DOHH2 (cell line): ENCODE measurements at regions not wholly inside any gene's neighbourhood (a gene's known extent, or its start where the extent isn't known, plus 50 kb on each side); places are given as distances from the start of the nearest gene placed in this dataset.

Experiments used
- CTCF ChIP-seq: fragments of 200-600 bp; sonication (generic); IDR thresholded peaks from one replicate; pipeline ENCODE4 v1.5.1; 2014; ENCODE audit warnings: antibody characterized with exemption, mild to moderate bottlenecking, low read depth, low read length; ENCODE audit not compliant: poor library complexity, severe bottlenecking
- EZH2phosphoT487 ChIP-seq: fragments of 200-600 bp; sonication (generic); IDR thresholded peaks from 2 replicates; pipeline ENCODE4 v1.6.1; 2017; ENCODE audit warnings: borderline replicate concordance, mild to moderate bottlenecking, antibody characterized with exemption, low read length, moderate library complexity, mixed read lengths

DNA sequence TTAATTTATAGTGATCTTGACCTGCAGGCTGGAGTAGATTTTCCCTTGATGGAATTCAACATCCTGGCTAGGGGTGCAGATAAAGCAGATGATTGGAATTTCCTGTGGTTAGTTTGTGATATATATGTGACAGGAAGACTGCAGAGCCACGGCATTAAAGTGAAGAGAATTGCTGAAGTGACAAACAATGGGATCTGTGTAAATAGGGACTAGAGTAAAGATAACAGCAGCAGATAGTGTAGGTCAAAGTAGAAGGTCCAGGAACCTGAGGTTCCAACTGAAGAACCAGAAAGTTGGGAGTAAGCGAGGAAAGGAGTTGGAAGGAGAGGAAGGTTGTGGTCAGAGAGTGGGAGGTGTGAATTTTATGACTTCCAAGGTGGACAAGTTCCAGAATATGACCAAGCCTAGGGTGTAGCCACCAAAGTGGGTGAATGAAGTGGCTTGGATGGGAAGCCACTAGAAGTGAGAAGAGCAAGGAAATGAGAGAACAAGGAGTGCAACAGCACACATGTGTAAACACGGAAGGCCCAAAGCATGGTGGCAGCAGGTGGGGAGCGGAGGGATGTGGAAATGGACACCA, 325.0 kb downstream of the RAB28 start:
- TF ChIP-seq CTCF (no peak), EZH2phosphoT487 (no peak)
